Rectal smooth muscle tissue (tissue), 1 donor: ENCODE measurements at regions not wholly inside any gene's neighbourhood (a gene's known extent, or its start where the extent isn't known, plus 50 kb on each side); places are given as distances from the start of the nearest gene placed in this dataset.

ENCODE experiments used
- H3K27ac ChIP-seq: one replicate; pipeline ENCODE4 v1.7.0; 2013; ENCODE audit warnings: low read depth, low read length, inconsistent platforms
- H3K27me3 ChIP-seq: one replicate; pipeline ENCODE4 v1.7.0; 2013; ENCODE audit warnings: low read length; ENCODE audit not compliant: control insufficient read depth, insufficient read depth
- H3K36me3 ChIP-seq: one replicate; pipeline ENCODE4 v1.7.0; 2013; ENCODE audit warnings: low read length; ENCODE audit not compliant: control insufficient read depth, insufficient read depth
- H3K4me1 ChIP-seq: one replicate; pipeline ENCODE4 v1.7.0; 2013; ENCODE audit warnings: low read length; ENCODE audit not compliant: control insufficient read depth, insufficient read depth
- H3K4me3 ChIP-seq: one replicate; pipeline ENCODE4 v1.7.0; 2013; ENCODE audit warnings: low read length
- H3K9ac ChIP-seq: one replicate; pipeline ENCODE4 v1.7.0; 2013; ENCODE audit warnings: low read length

DNA sequence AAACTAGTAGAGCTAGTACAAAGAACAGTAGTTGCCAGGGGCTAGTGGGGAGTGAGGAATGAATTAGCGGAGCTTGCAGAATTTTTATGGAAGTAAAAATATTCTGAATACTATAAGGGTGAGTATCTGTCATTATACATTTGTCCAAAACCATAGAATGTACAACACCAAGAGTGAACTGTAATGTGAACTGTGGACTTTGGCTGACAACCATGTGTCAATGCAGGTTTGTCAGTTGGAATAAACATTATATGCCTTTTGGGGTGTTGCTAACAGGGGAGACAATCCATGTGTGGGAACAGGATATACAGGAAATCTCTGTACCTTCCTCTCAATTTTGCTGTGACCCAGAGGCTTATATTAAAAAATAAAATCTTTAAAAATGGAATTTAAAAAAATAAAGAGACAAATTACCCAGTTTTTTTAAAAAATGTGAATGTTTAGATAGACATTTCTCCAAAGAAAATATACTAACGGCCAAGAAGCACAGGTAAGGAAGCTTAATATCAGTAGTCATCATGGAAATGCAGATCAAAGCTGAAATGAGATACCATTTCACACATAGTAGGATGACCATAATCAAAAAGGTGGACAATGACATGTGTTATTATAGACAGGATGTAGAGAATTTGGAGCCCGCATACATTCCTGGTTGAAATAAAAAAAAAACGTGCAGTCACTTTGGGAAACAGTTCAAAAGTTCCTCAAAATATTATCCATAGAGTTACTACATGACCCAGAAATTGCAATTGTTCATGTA, 899.8 kb downstream of the RAB28 start:
- no peak overlapping the region for H3K4me3 ChIP-seq
- no peaks in the 10 kb centered on the region for H3K4me1 ChIP-seq
- H3K27me3 ChIP-seq, result no peaks in the 10 kb centered on the region
- no peak overlapping the region for H3K27ac ChIP-seq
- H3K36me3 ChIP-seq, result no peaks in the 10 kb centered on the region
- H3K9ac ChIP-seq, result no peak overlapping the region

DNA sequence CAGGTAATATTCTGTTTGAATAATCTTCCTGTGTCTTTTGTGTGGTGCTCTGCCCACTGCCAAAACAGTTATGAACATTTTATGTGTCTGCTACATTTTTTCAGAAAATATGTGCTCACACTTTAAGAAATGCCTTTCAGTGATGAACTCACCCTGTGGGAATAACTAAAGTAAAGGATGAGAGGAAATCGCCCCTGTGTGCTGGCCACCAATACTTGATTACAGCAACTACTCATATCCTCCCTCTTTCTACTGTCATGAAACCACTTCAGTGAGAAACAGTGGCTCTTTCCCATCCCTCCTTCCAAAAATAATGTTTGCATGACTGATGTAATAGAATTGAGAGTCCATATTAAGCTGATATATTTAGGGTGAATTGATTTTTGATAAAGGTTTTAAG, 900.9 kb downstream of the RAB28 start:
- no peak overlapping the region for H3K9ac ChIP-seq
- no peaks in the 10 kb centered on the region for H3K36me3 ChIP-seq
- H3K27me3 ChIP-seq, result no peaks in the 10 kb centered on the region
- no peak overlapping the region for H3K27ac ChIP-seq
- H3K4me1 ChIP-seq, result no peaks in the 10 kb centered on the region
- no peak overlapping the region for H3K4me3 ChIP-seq

DNA sequence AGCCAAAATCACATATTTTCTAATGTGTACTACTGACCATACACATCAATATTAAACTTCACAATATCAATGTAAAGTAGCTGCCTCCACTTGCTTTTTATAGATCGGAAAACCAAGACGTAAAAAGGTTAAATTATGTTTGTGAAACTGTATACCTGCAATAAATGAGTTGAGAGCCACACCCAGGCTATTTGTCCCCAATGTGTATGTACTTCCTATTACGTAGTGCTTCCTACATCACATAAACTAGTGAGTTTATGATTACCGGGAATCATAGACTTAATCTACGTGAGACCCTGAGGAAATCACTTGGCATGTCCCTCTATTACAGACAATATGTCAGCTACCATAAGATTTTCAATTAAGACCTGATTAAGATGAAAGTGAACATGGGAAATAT, 903.4 kb downstream of the RAB28 start:
- no peak overlapping the region for H3K9ac ChIP-seq

DNA sequence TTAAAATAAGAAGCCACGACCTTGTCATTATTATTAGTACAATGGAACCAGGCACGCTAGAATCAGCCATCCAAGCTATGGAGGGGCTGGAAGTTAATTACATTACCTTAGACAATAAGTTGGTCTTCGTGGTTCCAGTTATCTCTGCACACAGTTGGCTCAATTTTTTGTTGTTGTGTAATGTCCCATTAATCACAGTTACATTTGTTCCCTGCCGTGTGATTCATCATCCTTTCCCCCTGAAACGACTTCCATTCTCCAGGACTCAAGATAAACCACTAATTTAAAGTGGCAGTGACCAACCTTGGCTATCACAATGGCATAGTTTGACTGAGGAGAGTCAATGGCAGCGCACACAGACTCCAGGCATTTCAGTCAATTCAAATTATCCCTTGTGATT, 905.0 kb downstream of the RAB28 start:
- Histone ChIP-seq H3K4me3 (no peak overlapping the region), H3K27me3 (no peaks in the 10 kb centered on the region), H3K4me1 (no peaks in the 10 kb centered on the region), H3K36me3 (no peaks in the 10 kb centered on the region), H3K27ac (no peak overlapping the region), H3K9ac (no peak overlapping the region)

More for the DNA sequence above, 903.4 kb downstream of the RAB28 start:
- no peaks in the 10 kb centered on the region for H3K27me3 ChIP-seq
- H3K27ac ChIP-seq, result no peak overlapping the region
- no peaks in the 10 kb centered on the region for H3K4me1 ChIP-seq
- H3K36me3 ChIP-seq, result no peaks in the 10 kb centered on the region
- H3K4me3 ChIP-seq, result no peak overlapping the region

DNA sequence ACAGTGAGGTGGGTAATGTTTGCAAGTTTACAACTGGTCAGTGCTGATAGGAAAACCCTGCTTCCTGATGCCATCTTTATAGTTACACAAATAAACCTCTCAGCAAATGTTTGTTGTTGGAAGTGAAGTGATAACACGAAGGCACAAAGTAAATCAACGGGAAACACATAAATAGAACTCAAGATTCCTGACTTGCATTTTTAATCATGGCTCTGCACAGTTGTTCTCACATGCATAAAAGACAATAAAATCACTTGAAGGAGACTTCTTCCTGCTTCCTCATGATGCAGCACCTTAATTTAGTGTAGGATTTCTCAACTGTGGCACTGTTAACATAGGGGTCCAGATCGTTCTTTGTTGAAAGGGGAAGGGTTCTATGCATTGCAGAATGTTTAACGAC, 907.7 kb downstream of the RAB28 start:
- Histone ChIP-seq H3K4me1 (no peaks in the 10 kb centered on the region), H3K9ac (no peak overlapping the region), H3K27ac (no peak overlapping the region), H3K4me3 (no peak overlapping the region), H3K36me3 (no peaks in the 10 kb centered on the region), H3K27me3 (no peaks in the 10 kb centered on the region)

DNA sequence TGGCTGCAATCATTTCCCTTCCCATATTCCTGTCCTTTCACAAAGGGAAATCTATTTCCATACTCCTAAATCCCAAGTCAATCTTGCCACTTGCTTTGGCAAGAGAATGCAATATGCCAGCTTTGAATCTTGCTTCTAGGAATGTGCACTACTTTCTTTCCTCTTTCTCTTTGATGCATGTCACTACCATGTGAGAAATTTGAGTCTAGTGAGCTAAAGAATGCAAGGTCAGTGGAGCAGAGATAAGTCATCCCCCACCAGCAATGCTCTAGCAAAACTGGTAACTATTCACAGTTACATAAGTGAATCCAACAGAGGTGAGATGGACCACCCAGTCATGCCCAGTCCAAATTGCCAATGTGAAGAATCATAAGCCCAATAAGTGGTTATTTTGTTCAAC, 910.4 kb downstream of the RAB28 start:
- Histone ChIP-seq H3K4me3 (no peak overlapping the region), H3K36me3 (no peaks in the 10 kb centered on the region), H3K27ac (no peak overlapping the region), H3K4me1 (no peaks in the 10 kb centered on the region), H3K27me3 (no peaks in the 10 kb centered on the region), H3K9ac (no peak overlapping the region)

DNA sequence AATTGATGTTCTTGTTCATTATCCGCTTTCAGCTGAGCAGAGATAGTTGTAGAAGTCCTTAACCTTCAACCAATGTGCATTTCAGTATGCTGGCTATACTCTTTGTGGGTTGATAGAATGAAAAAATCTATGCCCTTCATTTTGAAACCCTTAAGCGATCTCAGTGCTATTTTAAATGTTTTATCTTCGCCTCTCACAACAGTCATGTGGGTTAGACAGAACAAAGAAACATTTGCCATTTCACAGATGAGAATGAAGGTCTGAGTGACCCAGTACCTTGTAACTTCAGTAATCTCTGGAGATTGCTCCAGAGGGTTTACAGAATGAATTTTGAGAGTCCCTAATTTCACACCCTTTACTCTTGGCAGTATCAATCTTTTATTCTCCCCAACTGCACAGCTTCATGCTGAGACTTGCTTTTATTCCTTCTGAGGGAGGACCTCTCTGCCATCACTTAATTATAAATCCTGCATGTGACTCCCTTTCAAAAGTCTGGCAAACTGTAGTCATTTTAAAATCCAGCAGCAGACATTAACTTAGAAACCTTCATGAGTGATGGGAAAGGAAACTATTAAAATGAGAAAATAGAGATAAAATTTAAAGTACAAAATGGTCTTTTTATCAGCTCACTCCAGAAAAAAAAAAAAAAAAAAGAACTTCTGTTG, 921.5 kb downstream of the RAB28 start:
- H3K36me3 ChIP-seq, result no peaks in the 10 kb centered on the region
- no peak overlapping the region for H3K27ac ChIP-seq
- H3K9ac ChIP-seq, result no peak overlapping the region
- no peaks in the 10 kb centered on the region for H3K27me3 ChIP-seq
- H3K4me3 ChIP-seq, result no peak overlapping the region
- H3K4me1 ChIP-seq, result no peaks in the 10 kb centered on the region

DNA sequence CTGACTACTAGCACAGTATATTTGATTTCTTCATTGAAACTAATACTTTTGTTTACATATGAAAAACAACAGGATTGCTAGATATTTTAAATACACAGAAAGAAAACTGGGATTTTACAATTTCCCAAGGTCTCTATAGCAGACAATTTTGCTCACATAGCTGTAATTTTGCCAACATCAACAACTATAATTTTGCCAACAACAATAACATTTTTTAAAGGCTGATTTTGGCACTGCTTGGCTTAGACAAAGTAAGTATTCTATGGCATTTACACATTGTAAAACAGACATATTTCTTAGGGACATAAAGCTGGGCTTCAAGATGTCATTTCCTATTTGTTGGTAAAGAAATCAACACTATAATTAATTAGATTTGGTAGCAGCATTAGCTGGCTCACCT, 922.1 kb downstream of the RAB28 start:
- Histone ChIP-seq H3K27ac (no peak overlapping the region), H3K4me3 (no peak overlapping the region), H3K27me3 (no peaks in the 10 kb centered on the region), H3K9ac (no peak overlapping the region), H3K4me1 (no peaks in the 10 kb centered on the region), H3K36me3 (no peaks in the 10 kb centered on the region)

DNA sequence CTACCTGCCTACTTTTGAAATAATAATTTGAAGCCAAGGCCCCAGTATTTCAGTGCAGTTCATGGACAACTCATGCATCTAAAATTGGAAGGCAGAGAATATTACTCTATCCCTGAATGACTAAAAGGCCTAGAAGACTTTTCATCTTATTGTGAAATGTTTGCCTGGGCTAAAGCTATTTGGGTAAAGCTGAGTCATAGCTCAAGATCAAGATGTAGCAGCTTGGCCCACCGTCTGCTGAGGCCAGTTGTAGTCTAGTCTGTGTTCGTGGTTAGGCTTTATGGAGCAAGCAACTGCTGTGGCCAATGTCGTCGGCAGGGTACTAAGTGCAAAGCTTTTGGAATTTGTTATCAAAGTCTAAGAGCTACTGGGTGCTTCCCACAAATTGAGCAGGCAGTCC, 929.1 kb downstream of the RAB28 start:
- Histone ChIP-seq H3K4me1 (no peaks in the 10 kb centered on the region), H3K4me3 (no peak overlapping the region), H3K9ac (no peak overlapping the region), H3K27me3 (no peaks in the 10 kb centered on the region), H3K27ac (no peak overlapping the region), H3K36me3 (no peaks in the 10 kb centered on the region)

DNA sequence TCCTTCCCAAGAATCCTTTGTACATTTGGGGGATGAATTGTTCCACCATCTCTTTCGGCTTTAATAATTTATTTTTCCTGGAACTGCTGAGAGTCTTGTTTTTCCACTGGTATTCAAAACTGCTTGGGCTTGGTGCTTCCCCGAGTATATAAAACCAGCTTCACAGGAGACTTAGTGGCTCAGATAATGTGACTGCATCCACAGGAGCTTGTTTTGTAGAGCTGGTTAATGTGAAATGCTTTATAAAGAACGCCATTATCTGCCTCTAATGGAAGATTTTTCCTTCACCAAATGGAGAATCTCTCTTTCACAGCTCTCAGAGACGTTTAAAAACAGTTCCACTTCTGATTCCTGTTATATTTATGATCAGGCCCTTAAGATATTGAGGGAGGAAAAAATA, 935.5 kb downstream of the RAB28 start:
- Histone ChIP-seq H3K9ac (no peak overlapping the region), H3K36me3 (no peaks in the 10 kb centered on the region), H3K4me1 (no peaks in the 10 kb centered on the region), H3K27me3 (no peaks in the 10 kb centered on the region), H3K4me3 (no peak overlapping the region), H3K27ac (no peak overlapping the region)

DNA sequence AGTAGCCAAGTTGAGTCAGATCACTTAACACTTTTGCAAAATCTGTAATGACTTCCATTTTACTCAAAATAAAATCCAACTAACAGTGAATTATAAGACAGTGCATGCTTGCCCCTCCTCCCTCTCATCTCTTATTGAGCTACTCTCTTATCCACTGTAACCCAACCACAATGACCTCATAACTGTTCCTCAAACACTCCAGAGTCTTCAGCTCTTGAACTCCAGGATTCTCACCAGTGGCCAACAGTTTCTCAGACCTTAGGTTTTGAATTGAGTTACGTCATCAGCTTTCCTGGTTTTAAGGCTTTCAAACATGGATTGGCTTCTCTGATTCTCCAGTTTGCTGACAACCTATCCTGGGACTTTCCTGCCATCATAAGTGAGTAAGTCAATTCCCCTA, 938.3 kb downstream of the RAB28 start:
- no peaks in the 10 kb centered on the region for H3K4me1 ChIP-seq
- no peaks in the 10 kb centered on the region for H3K27me3 ChIP-seq
- H3K36me3 ChIP-seq, result no peaks in the 10 kb centered on the region
- H3K9ac ChIP-seq, result no peak overlapping the region
- no peak overlapping the region for H3K4me3 ChIP-seq
- H3K27ac ChIP-seq, result no peak overlapping the region

DNA sequence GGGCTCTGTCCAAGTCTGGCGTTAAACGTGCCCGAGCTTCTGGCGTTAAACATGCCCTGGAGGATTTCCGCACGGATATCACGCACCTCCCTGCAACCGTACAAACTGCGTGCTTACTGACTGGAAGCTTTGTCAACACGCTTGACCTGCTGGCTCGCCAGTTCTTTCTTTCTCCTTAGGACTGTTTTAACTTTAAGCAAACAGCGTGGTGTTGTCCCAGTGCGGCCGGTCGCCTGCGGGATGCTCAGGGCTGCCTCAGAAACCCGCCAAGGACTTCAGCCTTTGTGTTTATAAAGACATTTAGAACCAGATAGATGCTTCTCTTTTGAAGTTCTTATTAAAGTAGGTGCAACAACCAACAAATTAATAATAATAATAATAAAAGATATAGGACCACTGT, 946.0 kb downstream of the RAB28 start:
- no peak overlapping the region for H3K27ac ChIP-seq
- no peaks in the 10 kb centered on the region for H3K27me3 ChIP-seq
- no peak overlapping the region for H3K4me3 ChIP-seq
- no peaks in the 10 kb centered on the region for H3K36me3 ChIP-seq
- H3K9ac ChIP-seq, result no peak overlapping the region
- no peaks in the 10 kb centered on the region for H3K4me1 ChIP-seq

DNA sequence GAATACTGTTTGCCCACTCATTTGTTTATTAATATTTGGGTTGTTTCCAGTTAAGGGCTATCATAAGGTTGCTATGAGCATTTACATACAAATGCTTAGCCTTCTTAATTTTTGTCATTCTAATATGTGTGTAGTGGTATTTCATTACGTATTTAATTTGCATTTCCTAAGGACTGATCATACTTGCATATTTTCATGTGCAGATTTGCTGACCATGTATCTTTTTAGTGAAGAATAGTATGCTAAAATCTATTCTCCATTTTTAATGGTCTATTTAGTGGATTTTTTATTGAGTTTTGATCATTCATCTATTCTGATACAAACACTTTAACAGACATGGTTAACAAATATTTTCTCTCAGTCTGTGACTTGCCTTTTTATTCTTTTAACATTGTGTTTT, 949.5 kb downstream of the RAB28 start:
- Histone ChIP-seq H3K27ac (no peak overlapping the region), H3K9ac (no peak overlapping the region), H3K4me3 (no peak overlapping the region), H3K4me1 (no peaks in the 10 kb centered on the region), H3K27me3 (no peaks in the 10 kb centered on the region), H3K36me3 (no peaks in the 10 kb centered on the region)
